Mucosa of descending colon (tissue), 3 donors: ENCODE measurements at regions not wholly inside any gene's neighbourhood (a gene's known extent, or its start where the extent isn't known, plus 50 kb on each side); places are given as distances from the start of the nearest gene placed in this dataset.
"Not testable (repeated sequence)": the region's sequence is repeated elsewhere in the genome, so short reads cannot be mapped to it uniquely, and the experiment has no call there.

Source experiments
- ATAC-seq: fragments of 200-7000 bp; cut with Tn5 transposase; one replicate; pipeline ENCODE4 v1.9.1; 2020; ENCODE audit warnings: mild to moderate bottlenecking, moderate library complexity
- DNase-seq, 3 donors: peaks; one replicate each; pipeline ENCODE4 v3.0.0-alpha.2; 2020
- H3K36me3 ChIP-seq: fragments of 200-600 bp; one replicate; pipeline ENCODE4 v1.8.0; 2021; ENCODE audit warnings: low read depth, mild to moderate bottlenecking
- H3K4me1 ChIP-seq: fragments of 200-600 bp; one replicate; pipeline ENCODE4 v1.8.0; 2021; ENCODE audit warnings: low read depth, mild to moderate bottlenecking
- H3K4me3 ChIP-seq: fragments of 200-600 bp; one replicate; pipeline ENCODE4 v1.8.0; 2021; ENCODE audit warnings: mild to moderate bottlenecking
- H3K9me3 ChIP-seq: fragments of 200-600 bp; one replicate; pipeline ENCODE4 v1.8.0; 2021; ENCODE audit warnings: mild to moderate bottlenecking
- intact Hi-C, 2 donors: fragments of 100-400 bp; cut with DNase I in 1 of 2; cut with micrococcal nuclease in 1 of 2; formaldehyde crosslinking; loops; one replicate each; pipeline versions ENCODE4 v1.11.0 to v1.11.1; 2022; cut with DNase I, micrococcal nuclease
- TF ChIP-seq, protein P1 (sequence below): fragments of 200-600 bp; IDR thresholded peaks from one replicate; pipeline ENCODE4 v1.8.0; 2022; ENCODE audit warnings: antibody characterized with exemption, mild to moderate bottlenecking
- donor health status: DM: no; HTN: no; CAD: no; lungs with moderate emphysema.
- donor health status: DM: no; HTN: no; CAD: no.
- donor health status: DM: no; HTN: yes; CAD: no.

DNA sequence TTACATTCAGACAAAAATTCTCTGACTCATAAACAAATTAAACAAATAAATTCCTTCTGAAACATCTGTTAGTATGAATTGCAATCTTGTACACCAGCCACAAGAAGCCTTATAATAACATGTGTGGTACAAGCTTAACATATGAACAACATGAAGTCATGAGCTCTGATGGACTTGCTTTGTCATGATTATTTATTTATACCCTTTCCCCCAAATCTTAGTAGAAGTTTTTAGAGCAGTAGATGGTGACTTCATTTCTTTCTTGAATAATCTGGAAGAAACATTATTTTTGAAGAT lies 633.4 kb downstream of the EPHA3 start:
- no peak for ATAC-seq
- H3K9me3 ChIP-seq = no peaks in the 10 kb centered on the region
- H3K36me3 ChIP-seq = no peaks in the 10 kb centered on the region
- H3K4me1 ChIP-seq = no peaks in the 10 kb centered on the region
- TF ChIP-seq, protein P1, sequence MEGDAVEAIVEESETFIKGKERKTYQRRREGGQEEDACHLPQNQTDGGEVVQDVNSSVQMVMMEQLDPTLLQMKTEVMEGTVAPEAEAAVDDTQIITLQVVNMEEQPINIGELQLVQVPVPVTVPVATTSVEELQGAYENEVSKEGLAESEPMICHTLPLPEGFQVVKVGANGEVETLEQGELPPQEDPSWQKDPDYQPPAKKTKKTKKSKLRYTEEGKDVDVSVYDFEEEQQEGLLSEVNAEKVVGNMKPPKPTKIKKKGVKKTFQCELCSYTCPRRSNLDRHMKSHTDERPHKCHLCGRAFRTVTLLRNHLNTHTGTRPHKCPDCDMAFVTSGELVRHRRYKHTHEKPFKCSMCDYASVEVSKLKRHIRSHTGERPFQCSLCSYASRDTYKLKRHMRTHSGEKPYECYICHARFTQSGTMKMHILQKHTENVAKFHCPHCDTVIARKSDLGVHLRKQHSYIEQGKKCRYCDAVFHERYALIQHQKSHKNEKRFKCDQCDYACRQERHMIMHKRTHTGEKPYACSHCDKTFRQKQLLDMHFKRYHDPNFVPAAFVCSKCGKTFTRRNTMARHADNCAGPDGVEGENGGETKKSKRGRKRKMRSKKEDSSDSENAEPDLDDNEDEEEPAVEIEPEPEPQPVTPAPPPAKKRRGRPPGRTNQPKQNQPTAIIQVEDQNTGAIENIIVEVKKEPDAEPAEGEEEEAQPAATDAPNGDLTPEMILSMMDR = no peak
- intact Hi-C loops = no loop called here
- H3K4me3 ChIP-seq = no peak overlapping the region
- DNase-seq = no peak

DNA sequence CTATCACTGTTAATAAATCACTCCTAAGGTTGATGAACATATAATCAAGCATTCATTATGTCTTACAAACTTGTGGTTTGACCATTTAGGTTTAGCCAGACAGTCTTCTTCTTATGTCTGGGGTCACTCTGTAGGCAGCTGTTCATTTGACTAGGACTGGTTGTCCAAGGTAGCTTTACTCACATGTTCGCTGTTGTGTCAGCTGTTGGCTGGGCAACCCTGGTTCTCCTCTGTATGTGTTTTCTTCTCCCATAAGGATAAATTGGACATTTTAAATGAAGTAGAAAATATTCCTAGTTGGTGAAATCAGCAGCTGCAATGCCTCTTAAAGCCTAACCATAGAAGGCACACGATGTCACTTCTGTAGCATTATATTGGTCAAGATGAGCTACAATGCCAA lies 635.1 kb downstream of the EPHA3 start:
- intact Hi-C loops = no loop called here
- TF ChIP-seq, protein P1 = no peak
- ATAC-seq (no peak), DNase-seq (no peak)
- no peaks in the 10 kb centered on the region for H3K36me3 ChIP-seq
- H3K4me3 ChIP-seq = no peak overlapping the region
- no peaks in the 10 kb centered on the region for H3K4me1 ChIP-seq
- H3K9me3 ChIP-seq = no peaks in the 10 kb centered on the region

DNA sequence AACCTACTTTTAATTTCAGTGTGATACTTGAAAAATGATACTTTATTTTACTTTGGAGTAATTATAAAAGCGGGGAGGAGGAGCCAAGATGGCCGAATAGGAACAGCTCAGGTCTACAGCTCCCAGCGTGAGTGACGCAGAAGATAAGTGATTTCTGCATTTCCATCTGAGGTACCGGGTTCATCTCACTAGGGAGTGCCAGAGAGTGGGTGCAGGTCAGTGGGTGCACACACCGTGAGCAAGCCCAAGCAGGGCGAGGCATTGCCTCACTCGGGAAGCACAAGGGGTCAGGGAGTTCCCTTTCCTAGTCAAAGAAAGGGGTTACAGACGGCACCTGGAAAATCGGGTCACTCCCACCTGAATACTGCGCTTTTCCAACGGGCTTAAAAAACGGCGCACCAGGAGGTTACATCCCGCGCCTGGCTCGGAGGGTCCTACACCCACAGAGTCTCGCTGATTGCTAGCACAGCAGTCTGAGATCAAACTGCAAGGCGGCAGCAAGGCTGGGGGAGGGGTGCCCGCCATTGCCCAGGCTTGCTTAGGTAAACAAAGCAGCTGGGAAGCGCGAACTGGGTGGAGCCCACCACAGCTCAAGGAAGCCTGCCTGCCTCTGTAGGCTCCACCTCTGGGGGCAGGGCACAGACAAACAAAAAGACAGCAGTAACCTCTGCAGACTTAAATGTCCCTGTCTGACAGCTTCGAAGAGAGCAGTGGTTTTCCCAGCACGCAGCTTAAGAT lies 640.3 kb downstream of the EPHA3 start:
- ATAC-seq, H3K9me3 ChIP-seq, H3K36me3 ChIP-seq, H3K4me3 ChIP-seq, intact Hi-C loops, H3K4me1 ChIP-seq: not testable (repeated sequence)
- peak in 2 of 3 donors; percentile 3 to 25 for DNase-seq

DNA sequence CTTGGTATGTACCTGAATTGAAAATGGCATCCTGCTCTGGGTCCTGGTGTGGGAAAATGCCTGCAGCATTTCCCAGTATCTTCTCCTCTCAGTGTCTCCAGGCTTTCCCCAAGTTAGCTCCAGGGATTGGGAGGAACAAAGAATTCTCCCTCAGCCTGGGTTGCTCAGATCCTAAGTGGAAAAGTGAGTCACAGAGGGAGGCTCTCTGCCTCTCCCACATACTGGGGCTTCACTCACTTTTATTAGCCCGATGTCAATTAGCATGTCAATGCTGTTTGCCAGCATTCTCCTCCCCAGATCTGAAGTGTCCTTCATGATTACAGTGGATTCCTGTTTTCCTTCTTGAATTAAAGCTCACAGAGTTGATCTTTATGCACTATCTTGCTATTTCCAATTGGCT lies 655.0 kb downstream of the EPHA3 start:
- Histone ChIP-seq H3K4me1 (no peaks in the 10 kb centered on the region), H3K9me3 (no peaks in the 10 kb centered on the region), H3K4me3 (no peak overlapping the region), H3K36me3 (no peaks in the 10 kb centered on the region)
- intact Hi-C loops = no loop called here
- no peak for ATAC-seq
- no peak for DNase-seq
- TF ChIP-seq, protein P1 = no peak

DNA sequence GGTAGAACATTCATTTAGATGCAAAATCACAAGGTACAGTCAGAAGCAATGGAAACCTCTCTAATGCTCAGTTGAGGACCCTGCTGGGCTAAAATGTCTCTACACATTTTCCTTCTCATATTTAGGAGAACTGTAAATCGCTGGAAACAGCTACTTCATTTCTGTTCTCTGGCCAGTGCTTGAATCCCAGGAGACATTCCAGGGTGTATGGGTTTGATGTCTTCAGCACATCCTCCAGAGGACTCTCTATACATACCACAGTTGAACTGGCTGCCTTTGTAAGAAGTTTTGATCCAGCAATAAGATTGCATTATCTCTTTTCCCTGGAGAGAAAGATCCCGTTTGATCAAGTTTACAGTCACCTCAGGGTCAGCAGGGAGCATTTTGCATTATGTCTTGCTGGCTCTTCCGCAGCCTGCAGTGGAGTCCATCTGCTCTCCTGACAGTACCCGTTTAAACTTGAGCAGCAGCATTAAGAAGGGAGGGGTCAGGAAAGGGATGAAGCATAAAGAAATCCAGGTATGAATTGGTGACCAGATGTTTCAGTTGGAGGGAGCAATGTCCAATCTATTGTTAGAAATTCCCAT lies 676.0 kb downstream of the EPHA3 start:
- intact Hi-C loops = no loop called here
- DNase-seq = no peak
- no peaks in the 10 kb centered on the region for H3K4me1 ChIP-seq
- no peak overlapping the region for H3K4me3 ChIP-seq
- no peaks in the 10 kb centered on the region for H3K36me3 ChIP-seq
- H3K9me3 ChIP-seq = no peaks in the 10 kb centered on the region
- TF ChIP-seq, protein P1 = no peak
- ATAC-seq = no peak

DNA sequence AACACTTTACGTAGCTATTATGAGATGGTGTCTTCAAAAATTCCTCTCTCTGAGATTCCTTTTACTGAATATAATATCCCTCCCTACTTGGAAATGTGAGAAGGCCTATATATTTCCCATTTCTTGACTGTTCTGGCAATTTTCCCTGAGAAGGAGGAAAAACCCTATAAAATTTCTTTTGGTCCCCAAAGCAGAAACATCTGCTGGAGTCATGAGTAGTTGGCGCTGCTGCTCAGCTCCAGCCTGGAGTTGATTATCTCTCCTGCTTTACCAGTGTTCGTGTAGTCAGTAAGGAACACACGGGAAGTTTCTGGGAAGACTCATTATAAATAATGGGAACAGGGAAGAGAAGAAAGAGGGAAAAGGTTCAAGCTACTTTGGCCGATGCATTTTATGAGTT lies 680.1 kb downstream of the EPHA3 start:
- intact Hi-C loops = no loop called here
- Histone ChIP-seq H3K4me3 (no peak overlapping the region), H3K4me1 (no peaks in the 10 kb centered on the region), H3K9me3 (no peaks in the 10 kb centered on the region), H3K36me3 (no peaks in the 10 kb centered on the region)
- ATAC-seq = no peak
- no peak for DNase-seq
- TF ChIP-seq, protein P1 = no peak
